Iris pigment epithelial cell (primary cell): ENCODE measurements at regions not wholly inside any gene's neighbourhood (a gene's known extent, or its start where the extent isn't known, plus 50 kb on each side); places are given as distances from the start of the nearest gene placed in this dataset.

Source experiments
- DNase-seq: peaks from one replicate; pipeline ENCODE4 v3.0.0-alpha.2; 2011; ENCODE audit warnings: low read depth

DNA sequence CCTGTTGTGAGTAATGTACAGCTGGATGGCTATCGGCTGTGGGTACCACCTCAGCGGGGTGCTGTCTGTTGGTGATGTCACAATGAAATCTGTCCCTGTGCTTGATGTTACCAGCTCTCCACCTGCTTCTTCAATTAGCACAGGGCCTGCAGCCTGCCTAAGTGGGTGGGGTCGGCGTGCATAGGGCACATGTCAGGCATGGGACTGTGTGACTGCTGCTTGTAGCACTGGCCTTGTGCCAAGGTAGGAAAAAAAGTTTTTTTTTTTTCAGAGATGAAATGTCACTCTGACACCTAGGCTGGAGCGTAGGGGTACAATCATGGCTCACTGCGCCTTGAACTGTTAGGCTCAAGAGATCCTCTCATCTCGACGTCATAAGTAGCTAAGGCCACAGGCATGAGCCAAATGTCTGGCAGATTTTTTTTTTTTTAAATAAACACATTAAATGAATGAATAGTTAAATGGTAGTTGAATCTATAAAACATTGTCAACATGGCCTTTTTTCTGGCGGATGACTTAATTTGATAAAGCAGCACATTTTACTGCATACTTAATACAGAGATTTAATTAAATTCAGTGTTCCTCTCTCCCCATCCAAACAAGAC is 222.5 kb downstream of the NXNL2 start:
- no peak for DNase-seq

DNA sequence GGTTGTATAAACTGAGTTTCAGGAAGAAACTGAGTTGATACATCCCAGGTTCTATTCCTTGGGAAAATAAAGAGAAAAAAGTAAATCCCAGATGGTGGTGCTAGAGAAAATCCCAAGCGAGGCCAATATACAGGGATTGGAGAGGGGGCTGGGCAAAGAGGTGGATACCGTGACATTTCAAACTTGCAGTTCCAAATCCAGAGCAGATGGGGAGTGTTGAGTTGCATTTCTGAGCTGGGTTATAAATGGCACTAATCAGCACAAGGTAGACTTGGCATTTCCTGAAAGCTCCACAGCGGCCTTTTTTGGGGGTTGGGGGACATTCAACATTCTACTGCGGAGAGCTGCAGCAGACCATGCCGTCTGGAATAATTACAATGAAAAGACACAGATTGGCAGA is 224.4 kb downstream of the NXNL2 start:
- DNase-seq: no peak

DNA sequence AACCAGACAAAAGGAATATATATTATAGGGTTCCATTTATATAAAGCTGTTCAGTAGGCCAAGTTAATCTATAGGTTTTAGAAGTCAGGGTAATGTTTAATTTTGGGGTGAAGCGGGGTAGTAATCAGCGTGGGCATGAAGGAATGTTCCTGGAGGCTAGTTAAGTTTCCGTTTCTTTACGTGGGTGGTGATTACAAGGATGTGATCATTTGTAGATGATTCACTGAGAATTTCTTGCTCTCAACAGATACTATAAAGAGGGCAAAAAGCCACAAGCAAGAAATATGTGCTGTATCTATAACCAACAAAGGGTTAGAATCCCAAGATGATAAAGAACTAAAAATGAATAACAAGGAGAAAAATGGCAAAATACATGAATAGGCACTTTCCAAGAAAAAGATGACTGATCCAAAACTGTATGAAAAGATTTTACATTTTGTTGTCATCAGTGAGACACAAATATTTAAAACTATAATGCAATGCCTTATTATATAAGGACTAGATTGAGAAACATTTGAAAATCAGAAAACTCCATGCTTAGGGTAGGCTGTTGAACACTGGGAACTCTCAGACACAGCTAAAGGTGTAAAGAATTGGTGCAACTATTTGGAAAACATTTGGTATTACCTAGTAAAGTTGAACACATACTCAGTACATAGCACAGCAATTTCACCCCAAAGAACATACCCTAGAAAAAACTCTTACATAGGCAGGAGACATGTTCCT is 224.3 kb upstream of the S1PR3 start:
- peak; percentile 96 for DNase-seq

DNA sequence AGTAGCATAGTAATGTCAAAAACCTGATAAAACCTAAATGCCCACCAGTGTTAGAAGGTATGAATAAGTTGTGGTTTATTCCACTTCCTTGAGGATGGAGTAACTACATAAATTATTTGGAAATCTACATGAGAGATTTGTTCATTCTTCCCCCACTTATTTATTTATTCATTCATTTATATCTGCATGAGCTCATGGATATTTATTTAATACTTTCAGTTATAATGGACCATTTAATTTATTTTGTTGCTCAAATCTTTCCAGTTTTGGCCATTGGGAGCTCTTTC is 223.8 kb upstream of the S1PR3 start:
- DNase-seq: no peak

DNA sequence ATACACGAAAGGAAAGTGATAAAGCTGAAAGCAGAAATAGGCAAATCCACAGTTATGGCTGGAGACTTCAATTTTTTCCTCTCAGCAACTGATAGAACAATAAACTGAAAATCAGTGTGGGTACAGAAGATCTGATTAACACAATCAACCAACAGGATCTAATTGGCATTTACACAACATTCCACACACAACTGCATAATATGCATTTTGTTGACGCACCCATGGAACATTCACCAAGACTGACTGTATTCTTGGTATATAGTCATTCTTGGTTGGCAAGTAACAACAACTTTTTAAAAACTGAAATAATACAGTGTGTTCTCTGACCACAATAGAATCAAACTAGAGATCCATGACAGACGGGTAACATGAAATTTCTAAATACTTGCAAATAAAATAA is 218.7 kb upstream of the S1PR3 start:
- peak; percentile 57 for DNase-seq

DNA sequence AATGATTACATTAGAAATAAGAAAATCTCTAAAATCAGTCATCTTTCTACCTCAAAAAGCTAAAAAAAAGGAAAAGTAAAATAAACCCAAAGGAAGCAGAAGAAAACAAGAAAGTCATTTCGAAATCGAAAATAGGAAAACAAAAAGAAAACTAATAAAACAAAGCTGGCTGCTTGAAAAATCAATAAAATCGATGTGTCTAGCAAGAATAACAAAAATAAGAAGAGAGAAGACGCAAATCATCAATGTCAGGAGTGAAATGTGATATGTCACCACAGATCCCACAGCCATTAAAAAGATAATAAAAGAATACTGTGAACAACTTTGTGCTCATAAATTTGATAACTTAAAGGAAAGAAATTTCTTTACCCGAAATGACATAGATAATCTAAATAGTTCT is 218.1 kb upstream of the S1PR3 start:
- DNase-seq: no peak

DNA sequence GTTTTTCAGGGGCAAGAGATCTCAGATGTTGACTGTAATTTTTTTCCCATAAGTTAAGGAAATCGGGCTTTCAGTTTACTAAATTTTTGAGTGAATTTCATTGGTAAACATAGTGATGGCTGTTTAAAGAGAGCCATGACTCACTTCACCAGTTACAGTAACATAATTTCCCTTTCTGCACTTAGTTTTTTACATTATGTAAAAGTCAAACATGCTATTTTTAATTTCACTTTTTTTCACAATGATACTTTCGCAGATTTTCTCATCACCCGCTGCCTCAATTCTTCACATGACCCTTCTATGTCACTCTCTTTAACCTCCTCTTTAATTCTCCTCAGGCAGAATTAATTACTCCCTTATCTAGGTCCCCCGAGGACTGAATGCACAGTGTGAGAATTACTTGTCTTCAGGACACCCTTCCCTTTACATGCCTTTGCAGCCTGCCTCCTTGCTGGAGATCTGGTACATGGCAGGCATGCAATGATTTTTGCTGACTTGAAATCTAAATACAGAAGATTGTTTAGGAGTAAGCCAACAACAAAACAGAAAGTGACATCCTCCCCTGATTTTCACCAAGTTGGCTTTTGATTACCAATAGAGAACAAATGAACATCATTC is 217.5 kb upstream of the S1PR3 start:
- DNase-seq: peak; percentile 79

DNA sequence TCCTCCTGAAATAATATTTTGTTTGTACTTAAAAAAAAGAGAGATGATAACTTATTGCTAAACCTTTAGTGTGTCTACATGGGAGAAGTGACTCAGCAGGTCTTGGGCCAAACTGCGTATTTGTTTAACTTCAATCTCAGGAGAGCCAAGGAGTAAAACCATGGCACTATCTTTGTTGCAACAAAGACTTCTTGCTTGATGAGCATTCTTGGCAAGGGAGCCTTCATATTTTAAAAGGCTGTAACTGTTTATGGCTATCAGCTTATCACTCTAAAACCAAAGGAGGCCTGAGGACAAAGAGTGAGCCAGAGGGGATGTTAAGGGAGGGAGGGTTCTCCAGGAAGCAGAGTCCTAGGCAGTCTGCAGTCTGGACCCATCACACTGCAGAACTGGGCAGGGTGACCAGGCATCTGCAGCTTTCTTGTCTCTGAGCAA is 216.2 kb upstream of the S1PR3 start:
- DNase-seq: peak; percentile 99

DNA sequence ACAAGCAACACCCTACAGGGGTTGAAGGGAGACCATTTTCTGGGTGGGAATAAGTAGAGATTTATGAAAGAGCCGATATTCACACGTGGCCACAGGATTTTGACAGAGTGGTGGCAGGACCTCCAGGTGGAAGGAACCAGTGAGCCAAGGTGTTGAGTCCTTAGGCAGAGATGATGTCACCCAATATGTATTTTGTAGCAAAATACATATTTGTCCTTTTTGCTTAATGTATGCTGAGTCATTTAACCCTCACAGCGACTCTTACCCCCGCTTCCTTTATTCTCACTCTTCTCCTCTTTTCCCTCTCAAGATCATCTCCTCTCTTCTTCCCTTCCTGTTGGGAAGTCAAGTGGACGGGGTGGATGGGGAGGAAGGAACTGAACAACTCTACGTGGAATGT is 215.7 kb upstream of the S1PR3 start:
- DNase-seq: peak; percentile 68

DNA sequence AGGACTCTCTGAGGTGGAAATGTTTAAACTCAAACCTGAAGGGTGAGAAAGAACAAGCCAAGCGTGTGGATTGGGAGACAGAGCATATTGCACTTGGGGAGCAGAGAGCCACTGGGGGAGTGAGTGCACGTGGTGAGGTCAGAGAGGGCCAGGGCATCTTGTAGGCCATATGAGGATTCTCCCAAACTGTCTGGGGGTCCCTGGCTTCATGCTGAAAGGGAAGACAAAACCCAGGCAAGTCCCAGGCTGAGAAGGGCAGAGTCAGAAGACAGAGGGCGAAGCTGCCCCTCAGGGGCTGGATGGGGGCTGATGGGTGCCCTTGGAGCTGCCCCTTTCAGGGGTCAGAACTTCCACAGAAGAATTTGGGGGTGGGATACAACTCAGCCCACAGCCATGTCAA is 215.3 kb upstream of the S1PR3 start:
- DNase-seq: no peak

DNA sequence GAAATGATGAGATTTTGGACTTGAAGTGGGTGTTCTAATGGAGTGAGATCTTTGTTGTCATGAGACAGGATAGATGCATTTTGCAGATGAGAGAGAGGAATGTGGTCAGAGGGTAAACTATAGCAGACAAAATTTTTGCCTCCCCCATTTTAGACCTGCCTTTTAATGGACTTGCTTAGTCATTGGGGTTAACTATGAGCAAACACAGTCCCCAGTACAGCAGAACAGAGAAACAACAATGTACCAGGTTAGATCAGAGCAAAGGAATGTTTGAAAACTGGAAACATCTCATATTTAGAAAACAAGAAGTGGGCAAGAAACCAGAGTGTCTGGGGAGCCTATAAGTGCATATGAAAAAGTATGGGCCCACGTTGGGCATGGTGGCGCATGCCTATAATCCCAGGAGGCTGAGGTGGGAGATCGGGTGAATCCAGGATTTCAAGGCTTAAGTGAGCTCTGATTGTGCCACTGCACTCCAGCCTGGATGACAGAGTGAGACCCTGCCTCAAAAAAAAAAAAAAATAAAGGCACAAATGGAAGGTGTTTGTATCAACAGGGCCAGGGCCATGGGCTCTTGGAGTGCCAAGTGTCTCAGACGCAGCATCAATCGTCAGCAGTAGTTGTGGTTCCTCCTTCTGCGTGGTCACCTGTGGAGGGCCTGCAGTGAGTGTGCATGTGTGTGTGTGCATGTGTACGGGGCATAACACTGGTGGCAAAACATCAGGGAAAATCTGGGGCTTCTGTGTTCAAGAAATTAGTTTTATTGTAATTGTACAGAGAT is 214.4 kb upstream of the S1PR3 start:
- DNase-seq: peak; percentile 98

DNA sequence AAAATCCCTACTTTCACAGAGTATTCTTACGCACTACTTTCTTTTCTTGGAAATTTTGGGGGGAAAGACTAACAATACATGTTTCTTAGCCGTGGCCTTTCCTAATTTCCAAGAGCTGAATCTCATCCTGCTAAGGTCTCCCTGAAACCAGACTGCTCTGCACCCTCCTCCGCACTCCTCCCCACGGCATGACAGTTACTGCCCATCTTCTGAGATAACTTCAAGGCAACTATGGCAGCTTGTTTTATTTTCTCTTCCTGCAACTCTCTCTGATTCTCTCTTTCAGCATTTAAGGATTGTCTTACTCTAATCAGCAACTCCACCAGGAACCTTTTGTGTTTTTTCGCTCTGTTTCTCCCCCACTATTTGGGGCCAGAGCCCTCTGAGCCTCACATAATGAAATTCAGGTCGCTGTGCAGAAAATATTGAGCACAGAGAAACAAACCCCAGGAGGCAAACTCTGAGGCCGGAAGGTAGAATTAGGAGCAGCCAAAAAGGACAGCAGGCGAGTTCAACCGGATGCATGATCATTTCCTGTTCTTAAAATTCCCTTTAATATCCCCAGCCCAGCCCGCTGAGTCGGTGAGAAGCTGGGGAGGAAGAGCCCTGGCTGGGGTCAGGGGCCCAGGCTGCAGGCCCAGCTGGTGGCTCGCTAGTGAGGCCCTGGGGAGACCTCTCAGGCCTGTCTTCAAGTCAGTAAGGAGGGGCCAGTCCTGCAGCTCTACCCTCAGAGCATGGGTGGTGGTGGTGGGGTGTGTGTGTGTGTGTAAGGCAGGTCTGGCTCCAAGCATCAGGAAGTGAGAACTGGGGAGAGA is 213.6 kb upstream of the S1PR3 start:
- DNase-seq: peak; percentile 96

DNA sequence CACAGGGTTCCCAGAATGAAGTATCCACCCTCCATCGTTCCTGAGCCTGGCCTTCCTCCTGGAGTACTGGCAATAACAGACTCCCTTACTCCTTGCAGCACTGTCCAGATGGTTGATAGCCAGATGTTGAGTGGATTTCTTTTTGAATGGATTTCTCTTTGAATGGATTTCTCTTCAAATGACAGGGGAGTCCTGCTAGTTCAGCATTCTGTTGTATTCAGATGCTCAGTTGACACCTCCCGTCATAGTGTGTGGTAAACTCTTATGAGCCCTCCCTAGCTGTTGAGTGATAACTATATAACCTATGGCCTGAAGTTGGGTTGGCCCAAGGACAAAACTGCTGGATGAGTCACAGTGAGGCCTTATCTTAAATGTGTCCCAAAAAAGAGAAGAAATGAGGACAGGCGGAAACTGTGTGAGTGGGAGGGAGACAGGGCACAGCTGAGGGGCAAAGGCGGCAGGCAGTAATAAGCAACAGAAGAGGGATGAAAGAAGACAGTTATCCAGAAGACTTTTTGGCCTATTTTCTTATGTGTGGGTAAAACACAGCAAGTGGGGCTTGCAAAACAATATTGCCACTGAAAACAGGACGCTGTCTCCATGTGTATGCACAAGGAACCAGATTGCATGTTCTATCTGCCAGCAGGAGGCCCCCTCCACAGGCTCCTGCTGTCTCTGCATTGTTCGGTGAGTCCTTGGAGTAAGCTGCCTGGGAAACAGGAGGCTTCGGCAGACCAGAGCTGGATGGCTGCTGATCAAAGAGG is 209.5 kb upstream of the S1PR3 start:
- DNase-seq: peak; percentile 94

DNA sequence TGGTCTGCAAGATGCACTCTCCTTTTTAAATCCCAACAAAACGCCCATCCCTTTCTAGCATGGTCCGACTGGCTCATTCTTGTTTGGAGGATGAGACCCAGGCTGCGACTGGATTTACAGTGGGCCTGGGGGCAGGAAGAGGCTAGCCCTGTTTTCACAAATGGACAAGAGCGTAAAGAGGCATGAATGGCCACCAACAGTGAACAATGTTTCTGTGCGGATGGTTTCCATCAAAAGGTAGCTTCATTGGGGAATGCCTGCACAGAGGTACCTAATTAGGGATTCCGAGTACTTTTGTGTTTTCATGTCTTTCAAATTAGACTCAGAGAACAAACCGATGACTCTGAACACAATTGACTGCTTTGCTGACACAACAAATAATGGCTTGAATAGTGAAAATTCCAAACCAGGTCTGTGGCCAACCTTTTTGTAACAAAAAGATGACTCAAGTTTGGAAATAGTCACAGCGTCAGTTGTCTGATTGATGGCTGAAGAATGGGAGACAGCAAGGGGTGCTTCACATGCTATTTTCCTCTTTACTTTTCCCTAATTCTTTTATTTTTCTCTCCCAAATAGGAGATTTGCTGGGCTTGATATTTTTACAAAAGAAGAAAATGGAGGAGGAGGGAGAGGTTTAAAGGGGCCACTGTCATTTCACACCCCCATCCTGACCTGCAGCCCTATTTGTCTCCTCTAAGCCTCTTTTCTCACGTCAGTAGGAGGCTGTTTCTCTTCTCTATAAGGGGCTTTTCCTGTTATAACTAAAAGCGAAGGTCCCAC is 208.1 kb upstream of the S1PR3 start:
- peak; percentile 51 for DNase-seq

DNA sequence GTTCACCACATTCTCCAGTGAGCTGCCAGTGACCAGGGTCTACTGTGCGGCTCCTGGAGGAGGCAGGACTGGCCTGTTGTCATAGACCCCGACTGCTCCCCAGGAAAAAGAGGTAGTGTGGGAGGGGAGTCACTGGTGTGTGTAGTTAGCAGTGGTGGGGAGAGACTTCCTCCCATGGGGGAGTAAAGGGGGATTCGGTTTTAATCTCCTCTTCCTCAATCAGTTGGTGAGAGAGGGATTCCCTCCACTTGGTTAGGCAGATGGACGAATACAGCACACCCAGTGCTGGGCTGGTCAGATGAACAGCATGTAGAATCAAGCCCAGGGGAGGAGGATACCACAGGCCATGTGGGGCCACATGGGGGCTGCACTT is 207.6 kb upstream of the S1PR3 start:
- no peak for DNase-seq

DNA sequence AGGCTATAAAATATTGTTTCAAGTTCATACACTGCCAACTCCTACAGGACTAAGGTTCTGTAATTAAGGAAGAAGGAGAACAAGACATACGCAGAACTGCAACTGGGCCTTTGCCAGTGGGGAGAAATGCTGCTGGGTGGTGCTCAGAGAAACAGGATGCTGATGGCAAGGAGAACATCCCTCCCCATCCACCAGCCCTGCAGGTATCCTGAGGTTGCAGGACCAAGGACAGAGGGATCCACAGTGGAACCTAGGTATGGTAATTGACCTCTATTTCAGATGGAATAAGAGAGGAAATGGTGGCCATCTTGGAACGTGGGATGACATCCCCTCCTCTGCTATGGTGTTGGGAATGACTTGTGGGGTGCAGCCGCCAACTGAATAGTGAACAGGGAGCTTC is 206.3 kb upstream of the S1PR3 start:
- DNase-seq: no peak

DNA sequence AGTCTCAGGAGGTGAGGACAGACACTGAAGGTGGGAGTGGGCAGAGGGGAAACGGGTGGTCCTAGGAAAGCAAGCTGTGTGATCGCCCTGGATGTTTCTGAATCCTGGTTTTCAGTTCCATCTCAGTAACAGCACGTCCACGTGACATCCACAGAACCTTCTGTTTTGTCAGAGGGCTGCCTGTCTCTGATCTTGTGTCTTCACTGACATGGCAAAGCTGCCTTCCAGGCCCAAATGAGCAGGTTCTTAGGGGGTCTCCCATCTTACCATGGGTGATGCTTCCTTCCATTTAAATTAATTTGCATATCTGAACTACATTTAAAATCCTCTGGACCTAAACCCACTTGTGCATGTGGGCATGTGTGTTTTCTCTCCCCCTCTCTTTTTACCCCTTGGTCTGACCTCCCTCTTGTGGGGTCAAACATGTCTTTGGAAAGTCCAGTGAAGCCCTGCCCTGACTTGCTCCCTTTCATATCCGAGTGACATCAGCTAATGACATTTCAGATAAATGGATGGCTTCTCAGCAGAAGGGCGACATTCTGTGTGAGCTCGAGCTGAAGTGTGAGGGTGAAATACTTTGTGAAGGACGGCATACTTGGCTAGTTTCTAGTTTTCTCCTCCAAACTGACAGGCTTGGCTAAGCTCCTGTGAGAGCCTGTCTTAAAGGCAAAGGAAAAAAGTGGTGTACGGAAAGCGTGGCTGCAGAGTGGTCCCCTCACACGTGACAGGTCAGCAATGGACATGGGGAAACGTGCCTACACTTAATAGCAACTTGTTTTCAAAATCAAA is 204.8 kb upstream of the S1PR3 start:
- DNase-seq: peak; percentile 49

DNA sequence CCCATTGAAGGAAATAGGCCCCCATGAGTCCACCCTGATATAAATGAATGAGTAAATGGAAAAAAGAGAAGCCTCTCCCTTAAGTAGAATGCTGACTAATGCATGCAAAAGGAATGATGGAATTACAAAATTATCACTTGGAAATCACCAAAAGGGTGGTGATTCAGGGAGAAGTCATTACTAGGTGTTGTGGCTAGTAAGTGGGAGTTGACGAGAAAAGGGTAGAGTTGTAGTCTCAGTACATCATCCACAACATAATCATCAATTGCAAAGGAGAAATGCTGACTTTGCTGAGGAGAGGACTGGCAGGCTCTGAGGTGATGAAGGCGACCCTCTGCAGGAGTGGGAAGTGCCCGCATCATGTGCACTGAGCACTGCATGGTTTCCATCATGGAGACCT is 201.5 kb upstream of the S1PR3 start:
- peak; percentile 87 for DNase-seq

DNA sequence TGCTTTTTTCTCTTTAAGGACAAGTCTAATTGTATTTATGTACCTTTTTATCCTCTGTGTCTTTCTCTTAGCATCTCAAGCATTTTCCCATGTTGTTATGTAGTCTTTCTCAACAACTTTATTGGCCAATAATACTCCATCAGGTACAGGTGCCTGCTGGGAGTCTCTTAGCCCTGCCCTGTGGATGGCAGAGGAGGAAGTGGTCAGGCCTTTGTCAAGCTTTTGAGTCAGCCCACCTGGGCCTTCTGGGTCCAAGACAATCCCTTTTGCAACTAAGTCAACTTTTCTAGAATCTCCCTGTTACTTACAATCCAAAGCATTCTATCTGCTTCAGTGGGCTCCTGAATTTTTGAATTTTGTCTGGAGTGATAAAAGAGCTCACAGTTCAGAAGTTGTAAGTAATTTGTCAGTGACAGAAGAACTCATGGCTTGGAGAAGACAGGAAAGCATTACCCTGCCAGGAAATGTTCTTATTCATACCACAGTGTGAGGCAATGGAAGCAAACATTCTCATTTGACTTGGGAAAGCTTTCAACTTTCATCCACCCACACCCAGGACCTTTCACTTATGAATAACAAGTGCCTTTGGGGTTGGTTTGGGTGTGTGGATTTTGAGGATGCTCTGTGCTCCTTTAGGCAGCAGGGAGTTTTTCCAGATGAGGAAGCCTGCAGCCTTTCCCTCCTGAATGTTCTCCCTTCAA is 200.0 kb upstream of the S1PR3 start:
- DNase-seq: peak; percentile 97
